ENCODE measurements at regions not wholly inside any gene's neighbourhood (a gene's known extent, or its start where the extent isn't known, plus 50 kb on each side); places are given as distances from the start of the nearest gene placed in this dataset.
A peak's percentile ranks its signal among the peaks of the same experiment; 100 is the strongest.

GRCh38 chr3:26962492-26963360 is 340.2 kb downstream of the LRRC3B start:
- DNase-seq, result no peak
- H3K4me2 ChIP-seq (ENCODE audit: unreplicated experiment), result no peak overlapping the region
- TF ChIP-seq EZH2phosphoT487 (IDR thresholded peaks at IDR 0.05; ENCODE audit: insufficient read depth, low read depth), result no peak
- TF ChIP-seq EZH2 (IDR thresholded peaks at IDR 0.05; ENCODE audit: insufficient read depth, poor library complexity, severe bottlenecking), result no peak

DNA sequence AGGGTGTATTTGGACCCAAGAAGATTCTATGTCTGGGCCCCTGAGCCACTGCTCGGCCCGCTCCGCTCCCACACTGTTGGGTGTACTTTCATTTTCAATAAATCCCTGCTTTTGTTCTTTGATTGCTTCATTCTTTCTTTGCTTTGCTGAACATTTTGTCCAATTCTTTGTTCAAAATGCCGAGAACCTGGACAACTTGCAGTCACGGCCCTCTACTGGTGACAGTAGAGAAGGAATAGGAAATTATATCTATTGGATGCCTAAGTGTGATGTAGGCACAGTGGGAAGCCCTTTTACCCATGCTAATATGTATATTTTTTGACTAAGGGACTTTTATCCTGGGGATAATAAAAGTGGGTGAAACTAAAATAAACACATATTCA is 340.8 kb downstream of the LRRC3B start:
- no peak overlapping the region for H3K27ac ChIP-seq
- H3K27me3 ChIP-seq (replicated peaks; ENCODE audit: insufficient read depth), result no peaks in the 10 kb centered on the region
- no peak overlapping the region for H3K9ac ChIP-seq
- no peaks in the 10 kb centered on the region for H3K9me2 ChIP-seq (ENCODE audit: insufficient read depth)
- no peaks in the 10 kb centered on the region for H3K9me3 ChIP-seq (ENCODE audit: low read depth)
- in situ Hi-C loops (cut with MboI), result no loop called here
- H3F3A ChIP-seq (ENCODE audit: insufficient read depth), result no peaks in the 10 kb centered on the region
- no peaks in the 10 kb centered on the region for H3K4me1 ChIP-seq (ENCODE audit: insufficient read depth)
- TF ChIP-seq EZH2 (IDR thresholded peaks at IDR 0.05; ENCODE audit: insufficient read depth, poor library complexity, severe bottlenecking) (no peak), EZH2phosphoT487 (IDR thresholded peaks at IDR 0.05; ENCODE audit: insufficient read depth, low read depth) (no peak)
- no peak overlapping the region for H3K4me3 ChIP-seq
- H2AFZ ChIP-seq, result no peak overlapping the region
- no peaks in the 10 kb centered on the region for H4K20me1 ChIP-seq (ENCODE audit: insufficient read depth)
- H3K79me2 ChIP-seq (ENCODE audit: insufficient read depth), result no peaks in the 10 kb centered on the region
- WGBS, 2 experiments (ENCODE audit: low coverage in 1 of 2, low lambda C conversion rate in 2 of 2, missing lambda C conversion rate in 2 of 2), result 37 to 39% methylated on average over 5 of the region's 5 CpGs
- no peak overlapping the region for H3K4me2 ChIP-seq (ENCODE audit: unreplicated experiment)
- no peaks in the 10 kb centered on the region for H3K36me3 ChIP-seq (ENCODE audit: low read depth)
- DNase-seq, result peak; percentile 5

More at GRCh38 chr3:26962492-26963360, 340.2 kb downstream of the LRRC3B start:
- Histone ChIP-seq H4K20me1 (ENCODE audit: insufficient read depth) (no peaks in the 10 kb centered on the region), H3K9me3 (ENCODE audit: low read depth) (no peaks in the 10 kb centered on the region), H3K9me2 (ENCODE audit: insufficient read depth) (no peaks in the 10 kb centered on the region), H3K4me3 (no peak overlapping the region), H2AFZ (no peak overlapping the region), H3K79me2 (ENCODE audit: insufficient read depth) (no peaks in the 10 kb centered on the region), H3K36me3 (ENCODE audit: low read depth) (no peaks in the 10 kb centered on the region), H3F3A (ENCODE audit: insufficient read depth) (no peaks in the 10 kb centered on the region), H3K4me1 (ENCODE audit: insufficient read depth) (no peaks in the 10 kb centered on the region), H3K9ac (no peak overlapping the region), H3K27me3 (replicated peaks; ENCODE audit: insufficient read depth) (no peaks in the 10 kb centered on the region), H3K27ac (no peak overlapping the region)
- in situ Hi-C loops (cut with MboI), result no loop called here
- WGBS, 2 experiments (ENCODE audit: low coverage in 1 of 2, low lambda C conversion rate in 2 of 2, missing lambda C conversion rate in 2 of 2), result 9 to 12% methylated on average over 6 of the region's 6 CpGs

DNA sequence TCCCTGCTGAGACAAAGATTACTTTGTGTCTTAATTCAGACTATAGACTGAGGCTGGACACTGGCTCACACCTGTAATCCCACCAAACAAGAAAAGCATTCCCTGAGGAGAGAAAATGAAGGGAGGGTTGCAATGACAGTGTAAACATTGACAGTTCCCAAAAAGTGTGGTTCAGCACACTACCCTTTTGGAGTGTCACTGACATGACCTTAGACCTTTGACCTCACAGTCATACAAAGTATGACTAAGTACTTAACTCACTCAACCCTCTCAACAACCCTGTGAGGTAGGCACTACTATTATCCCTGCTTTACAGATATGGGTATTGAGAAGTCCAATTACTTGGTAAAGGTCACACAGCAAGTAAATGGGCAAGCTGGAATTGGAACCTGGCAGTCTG is 341.7 kb downstream of the LRRC3B start:
- Histone ChIP-seq H3K4me1 (ENCODE audit: insufficient read depth) (no peaks in the 10 kb centered on the region), H3K79me2 (ENCODE audit: insufficient read depth) (no peaks in the 10 kb centered on the region), H2AFZ (no peak overlapping the region), H3K9me3 (ENCODE audit: low read depth) (no peaks in the 10 kb centered on the region), H3K9me2 (ENCODE audit: insufficient read depth) (no peaks in the 10 kb centered on the region), H3K4me3 (no peak overlapping the region), H3K4me2 (ENCODE audit: unreplicated experiment) (no peak overlapping the region), H3F3A (ENCODE audit: insufficient read depth) (no peaks in the 10 kb centered on the region), H3K27ac (no peak overlapping the region), H4K20me1 (ENCODE audit: insufficient read depth) (no peaks in the 10 kb centered on the region), H3K36me3 (ENCODE audit: low read depth) (no peaks in the 10 kb centered on the region), H3K27me3 (replicated peaks; ENCODE audit: insufficient read depth) (no peaks in the 10 kb centered on the region), H3K9ac (no peak overlapping the region)
- in situ Hi-C loops (cut with MboI), result no loop called here
- TF ChIP-seq EZH2phosphoT487 (IDR thresholded peaks at IDR 0.05; ENCODE audit: insufficient read depth, low read depth) (no peak), EZH2 (IDR thresholded peaks at IDR 0.05; ENCODE audit: insufficient read depth, poor library complexity, severe bottlenecking) (no peak)
- no peak for DNase-seq

DNA sequence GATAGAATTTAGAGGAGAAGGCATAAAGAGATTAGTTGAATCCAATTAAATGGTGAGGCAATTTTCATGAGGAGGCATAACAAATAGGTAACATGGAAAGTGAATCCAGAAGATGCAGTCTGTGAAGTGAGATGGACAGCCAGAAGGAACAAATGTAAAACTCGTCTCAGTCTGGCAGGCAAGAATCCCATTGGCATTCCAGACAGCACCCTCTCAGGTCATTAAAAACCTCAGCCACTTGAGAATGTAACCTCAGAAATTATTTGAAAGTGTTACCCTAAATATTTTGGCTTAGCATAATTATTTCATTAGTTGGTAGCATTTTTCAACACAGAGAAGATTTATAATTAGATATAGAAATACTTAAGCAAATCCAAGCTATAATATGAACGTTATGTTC is 342.3 kb downstream of the LRRC3B start:
- TF ChIP-seq EZH2phosphoT487 (IDR thresholded peaks at IDR 0.05; ENCODE audit: insufficient read depth, low read depth) (no peak), EZH2 (IDR thresholded peaks at IDR 0.05; ENCODE audit: insufficient read depth, poor library complexity, severe bottlenecking) (no peak)
- Histone ChIP-seq H3K9me2 (ENCODE audit: insufficient read depth) (no peaks in the 10 kb centered on the region), H3K4me1 (ENCODE audit: insufficient read depth) (no peaks in the 10 kb centered on the region), H3F3A (ENCODE audit: insufficient read depth) (no peaks in the 10 kb centered on the region), H3K36me3 (ENCODE audit: low read depth) (no peaks in the 10 kb centered on the region), H3K79me2 (ENCODE audit: insufficient read depth) (no peaks in the 10 kb centered on the region), H3K4me2 (ENCODE audit: unreplicated experiment) (no peak overlapping the region), H3K27me3 (replicated peaks; ENCODE audit: insufficient read depth) (no peaks in the 10 kb centered on the region), H2AFZ (no peak overlapping the region), H3K4me3 (no peak overlapping the region), H3K9ac (no peak overlapping the region), H4K20me1 (ENCODE audit: insufficient read depth) (no peaks in the 10 kb centered on the region), H3K9me3 (ENCODE audit: low read depth) (no peaks in the 10 kb centered on the region), H3K27ac (no peak overlapping the region)
- DNase-seq, result no peak
- in situ Hi-C loops (cut with MboI), result no loop called here
- 5 to 7% methylated on average over 2 of the region's 2 CpGs for WGBS, 2 experiments (ENCODE audit: low coverage in 1 of 2, low lambda C conversion rate in 2 of 2, missing lambda C conversion rate in 2 of 2)
